Keratinocyte (primary cell): ENCODE measurements at regions not wholly inside any gene's neighbourhood (a gene's known extent, or its start where the extent isn't known, plus 50 kb on each side); places are given as distances from the start of the nearest gene placed in this dataset.

Source experiments
- DNase-seq: peaks from one replicate; pipeline ENCODE4 v3.0.0-alpha.2; 2011; ENCODE audit warnings: low read depth, missing footprints, low spot score
- FAIRE-seq: peaks from 2 replicates; lab custom pipeline; 2011; peaks lifted over from hg19 to GRCh38; lab: Jason Lieb, UNC
- H2AFZ ChIP-seq: 2 replicates; pipeline ENCODE4 v1.6.0; 2012; ENCODE audit warnings: low read length, control low read depth, inconsistent platforms; ENCODE audit not compliant: control insufficient read depth
- H3K27ac ChIP-seq: 2 replicates; pipeline ENCODE4 v1.5.1; 2011; ENCODE audit warnings: low read length; ENCODE audit not compliant: control insufficient read depth, insufficient read depth
- H3K27me3 ChIP-seq: 3 replicates; pipeline ENCODE4 v1.6.0; 2011; ENCODE audit warnings: low read length; ENCODE audit not compliant: control insufficient read depth, insufficient read depth; ENCODE audit errors: extremely low read depth
- H3K36me3 ChIP-seq, 2 experiments: 2 replicates in 1 of 2; 3 replicates in 1 of 2; pipeline ENCODE4 v1.5.1; 2011; ENCODE audit warnings: low read length in 2 of 2, mild to moderate bottlenecking in 1 of 2; ENCODE audit not compliant: control insufficient read depth in 2 of 2, insufficient read depth in 2 of 2; ENCODE audit errors: extremely low read depth in 1 of 2
- H3K4me1 ChIP-seq: 3 replicates; pipeline ENCODE4 v1.5.1; 2011; ENCODE audit warnings: low read length; ENCODE audit not compliant: control insufficient read depth, insufficient read depth; ENCODE audit errors: extremely low read depth
- H3K4me2 ChIP-seq: 3 replicates; pipeline ENCODE4 v1.6.0; 2011; ENCODE audit warnings: low read depth, low read length; ENCODE audit not compliant: control insufficient read depth, insufficient read depth; ENCODE audit errors: extremely low read depth
- H3K4me3 ChIP-seq, 3 experiments: fragments of 200-600 bp in 1 of 3; sonication (generic) in 1 of 3; 2 replicates in 2 of 3; 3 replicates in 1 of 3; pipeline ENCODE4 v1.5.1; 2011 to 2016; ENCODE audit warnings: low read length in 3 of 3, mild to moderate bottlenecking in 3 of 3, control low read depth in 2 of 3, inconsistent platforms in 1 of 3, low read depth in 1 of 3, mixed read lengths in 1 of 3, mixed run types in 1 of 3, moderate library complexity in 1 of 3; ENCODE audit not compliant: control insufficient read depth in 2 of 3, insufficient read depth in 2 of 3; ENCODE audit errors: extremely low read depth in 1 of 3
- H3K79me2 ChIP-seq: 2 replicates; pipeline ENCODE4 v1.6.0; 2012; ENCODE audit warnings: low read length; ENCODE audit not compliant: control insufficient read depth, insufficient read depth
- H3K9ac ChIP-seq: 3 replicates; pipeline ENCODE4 v1.6.0; 2011; ENCODE audit warnings: low read length; ENCODE audit not compliant: control insufficient read depth, insufficient read depth; ENCODE audit errors: extremely low read depth
- H3K9me1 ChIP-seq: 3 replicates; pipeline ENCODE4 v1.6.0; 2011; ENCODE audit warnings: low read length; ENCODE audit not compliant: control insufficient read depth, insufficient read depth; ENCODE audit errors: extremely low read depth
- H3K9me3 ChIP-seq: 2 replicates; pipeline ENCODE4 v1.5.1; 2012; ENCODE audit warnings: low read depth, low read length; ENCODE audit not compliant: control insufficient read depth
- H4K20me1 ChIP-seq: 3 replicates; pipeline ENCODE4 v1.6.0; 2011; ENCODE audit warnings: low read length; ENCODE audit not compliant: control insufficient read depth, insufficient read depth; ENCODE audit errors: extremely low read depth
- CTCF ChIP-seq, 3 experiments: IDR thresholded peaks in 1 of 3; conservative IDR thresholded peaks in 1 of 3; optimal IDR thresholded peaks in 1 of 3; 2 replicates in 2 of 3; 3 replicates in 1 of 3; pipeline versions ENCODE3 to v1.5.1; 2011; ENCODE audit warnings: low read length in 3 of 3, mild to moderate bottlenecking in 3 of 3, moderate library complexity in 2 of 3, control low read depth in 1 of 3, inconsistent platforms in 1 of 3; ENCODE audit not compliant: insufficient read depth in 2 of 3; ENCODE audit errors: extremely low read depth in 1 of 3
- EZH2 ChIP-seq: IDR thresholded peaks from one replicate; pipeline ENCODE4 v1.6.1; 2012; ENCODE audit warnings: inconsistent platforms, mild to moderate bottlenecking, low read length, moderate library complexity
- dilution Hi-C: fragments of 300-500 bp; cut with MboI; formaldehyde crosslinking; loops from one replicate; pipeline ENCODE4 v1.7.0; 2020; ENCODE audit warnings: low sequenced_read_pairs; ENCODE audit not compliant: extremely low pct_ligation_motif_present

- FAIRE-seq (no peak), DNase-seq (no peak)
- peaks cover 3% of the 10 kb centered on the region for H3K27me3 ChIP-seq
- H3K36me3 ChIP-seq, result no peaks in the 10 kb centered on the region
- H3K9me3 ChIP-seq, result no peaks in the 10 kb centered on the region
- H3K4me2 ChIP-seq, result no peak overlapping the region
- dilution Hi-C loops, result no loop called here
- no peaks in the 10 kb centered on the region for H3K9me1 ChIP-seq
- H3K9ac ChIP-seq, result no peak overlapping the region
- no peaks in the 10 kb centered on the region for H3K4me1 ChIP-seq
- no peak overlapping the region for H3K4me3 ChIP-seq
- H3K79me2 ChIP-seq, result no peaks in the 10 kb centered on the region
- H2AFZ ChIP-seq, result no peak overlapping the region
- no peak overlapping the region for H3K27ac ChIP-seq
- H4K20me1 ChIP-seq, result no peaks in the 10 kb centered on the region
- TF ChIP-seq EZH2 (no peak), CTCF (optimal IDR thresholded peaks at IDR 0.05 in 1 of 3, IDR thresholded peaks at IDR 0.05 in 1 of 3, conservative IDR thresholded peaks at IDR 0.05 in 1 of 3; ENCODE audit: extremely low read depth in 1 of 3, insufficient read depth in 2 of 3, low read length in 3 of 3) (no peak)
These were observed 241.9 kb upstream of the SFRP2 start for GRCh38 chr4:154030746-154031145.

- dilution Hi-C loops, result no loop called here
- Histone ChIP-seq H3K79me2 (no peaks in the 10 kb centered on the region), H3K27me3 (no peaks in the 10 kb centered on the region), H3K9me1 (no peaks in the 10 kb centered on the region), H4K20me1 (no peaks in the 10 kb centered on the region), H3K4me3 (no peak overlapping the region), H2AFZ (no peak overlapping the region), H3K4me1 (no peaks in the 10 kb centered on the region), H3K4me2 (no peak overlapping the region), H3K9ac (no peak overlapping the region), H3K36me3 (no peaks in the 10 kb centered on the region), H3K9me3 (no peaks in the 10 kb centered on the region), H3K27ac (no peak overlapping the region)
- TF ChIP-seq EZH2 (no peak), CTCF (optimal IDR thresholded peaks at IDR 0.05 in 1 of 3, IDR thresholded peaks at IDR 0.05 in 1 of 3, conservative IDR thresholded peaks at IDR 0.05 in 1 of 3; ENCODE audit: extremely low read depth in 1 of 3, insufficient read depth in 2 of 3, low read length in 3 of 3) (no peak)
- DNase-seq, result no peak
- no peak for FAIRE-seq
These were observed 241.3 kb upstream of the SFRP2 start for GRCh38 chr4:154030152-154030551.
